ENCODE measurements at regions not wholly inside any gene's neighbourhood (a gene's known extent, or its start where the extent isn't known, plus 50 kb on each side); places are given as distances from the start of the nearest gene placed in this dataset.

GRCh38 chr16:87542531-87543102 lies 49.8 kb upstream of the ZCCHC14 start:
- ChIA-PET POLR2A (no interaction called here), CTCF (interaction anchor here (1.3 kb wide), 1 partner anchor 29 kb away, joined by 4 read pairs; no protein-coding TSS in a partner anchor)
- TF ChIP-seq ARNT (IDR thresholded peaks at IDR 0.05) (no peak), FOXK2 (IDR thresholded peaks at IDR 0.05) (no peak), SUZ12 (IDR thresholded peaks at IDR 0.05) (no peak), LEF1 (IDR thresholded peaks at IDR 0.05; ENCODE audit: borderline replicate concordance) (no peak)
- DNase-seq (ENCODE audit: extremely low spot score): no peak
